Activated CD8-positive, alpha-beta memory T cell treated with anti-CD3 and anti-CD28 coated beads for 48 hours (primary cell): ENCODE measurements at regions not wholly inside any gene's neighbourhood (a gene's known extent, or its start where the extent isn't known, plus 50 kb on each side); places are given as distances from the start of the nearest gene placed in this dataset.

Source experiments
- DNase-seq, 3 experiments: peaks; one replicate each; pipeline ENCODE4 v3.0.0-alpha.2; 2020; ENCODE audit warnings: low read depth in 2 of 3, low spot score in 2 of 3

DNA sequence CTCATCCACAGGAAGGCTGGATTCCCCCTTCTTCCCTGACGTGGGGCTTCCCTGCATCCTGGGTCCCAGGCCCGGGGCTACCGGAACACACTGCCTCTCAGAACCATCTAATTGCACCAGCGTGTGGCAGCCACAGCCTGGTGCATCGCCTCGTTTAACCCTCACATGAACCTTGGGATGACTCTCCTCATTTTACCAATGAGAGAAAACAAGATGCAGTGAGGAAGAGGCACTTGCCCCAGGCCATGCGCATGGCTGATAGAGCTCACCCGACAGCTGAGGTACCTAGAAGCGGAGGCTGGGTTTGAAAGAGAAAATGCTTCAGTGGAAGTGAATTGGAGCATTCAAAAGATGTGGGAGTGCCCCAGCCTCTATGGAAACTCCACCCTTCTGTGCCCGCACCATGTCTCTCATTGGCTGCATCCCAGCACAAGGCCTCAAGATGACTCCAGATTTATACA lies 162.3 kb downstream of the KATNIP start:
- DNase-seq = no peak

GRCh38 chr16:27717726-27718125 lies 167.8 kb downstream of the KATNIP start:
- no peak for DNase-seq

DNA sequence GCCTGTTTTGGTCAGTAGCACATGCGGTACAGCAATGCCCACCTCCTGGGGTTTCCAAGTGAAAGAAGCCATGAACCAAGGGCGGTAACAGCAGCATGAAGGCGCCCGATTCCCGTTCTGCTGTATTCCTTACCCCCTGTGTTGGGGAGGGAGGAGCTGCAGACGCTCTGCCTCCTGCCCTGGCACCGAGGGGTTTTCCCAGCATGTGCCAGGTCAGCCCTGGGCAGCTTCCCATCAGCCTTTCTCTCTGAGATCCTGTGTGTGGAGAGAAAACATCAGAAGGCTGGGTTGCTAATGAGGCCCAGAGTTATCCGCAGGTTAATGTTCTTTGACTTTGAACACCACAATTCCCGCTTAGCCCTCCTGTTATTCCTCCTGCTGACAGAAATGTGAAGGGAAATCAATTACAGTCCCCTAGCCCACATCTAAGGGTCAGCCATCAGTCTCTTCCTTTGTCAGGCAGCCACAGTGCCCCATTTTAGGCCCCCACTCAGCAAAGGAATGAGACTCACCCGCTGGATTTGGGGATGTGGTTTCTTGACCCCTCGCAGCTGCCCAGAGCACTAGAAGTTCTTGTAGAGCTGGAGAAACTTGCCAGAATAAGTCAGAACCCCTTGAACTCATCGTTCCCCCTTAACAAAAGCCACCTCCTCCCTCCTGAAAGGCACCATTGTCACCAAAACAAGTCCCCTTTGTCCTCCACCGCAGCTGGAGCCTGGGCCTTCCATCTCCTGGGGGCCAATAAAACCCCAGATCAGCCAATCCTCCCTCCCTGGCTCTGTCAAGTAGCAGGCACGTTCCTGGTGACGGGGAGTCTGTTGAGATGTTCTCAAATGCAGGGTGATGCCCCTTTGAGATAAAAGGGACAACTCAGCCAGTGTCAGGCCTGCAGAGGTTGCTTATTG lies 168.5 kb downstream of the KATNIP start:
- no peak for DNase-seq

GRCh38 chr16:27719106-27719445 lies 169.1 kb downstream of the KATNIP start:
- no peak for DNase-seq

- no peak for DNase-seq
These were observed 171.0 kb downstream of the KATNIP start for GRCh38 chr16:27720731-27721530.

- no peak for DNase-seq
These were observed 171.7 kb downstream of the KATNIP start for GRCh38 chr16:27721531-27722181.

DNA sequence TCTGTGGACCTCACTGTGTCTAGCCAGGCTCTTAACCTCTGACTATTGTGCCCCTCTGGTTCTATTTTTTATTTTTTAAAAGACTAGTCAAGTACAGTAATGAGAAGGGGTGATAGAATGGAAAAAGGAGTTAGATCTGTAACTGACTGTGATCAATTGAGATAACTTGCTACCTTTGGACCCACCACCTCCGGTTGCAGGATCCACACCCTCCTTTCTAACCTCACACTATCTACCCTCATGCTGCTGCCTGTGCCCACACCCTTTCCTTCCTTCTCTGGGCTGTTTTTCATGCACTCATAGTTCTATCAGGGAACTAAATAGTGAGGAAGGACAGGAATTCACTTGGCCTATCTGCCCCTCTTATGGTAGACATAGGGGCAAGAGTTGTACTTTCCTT lies 172.3 kb downstream of the KATNIP start:
- DNase-seq = no peak

DNA sequence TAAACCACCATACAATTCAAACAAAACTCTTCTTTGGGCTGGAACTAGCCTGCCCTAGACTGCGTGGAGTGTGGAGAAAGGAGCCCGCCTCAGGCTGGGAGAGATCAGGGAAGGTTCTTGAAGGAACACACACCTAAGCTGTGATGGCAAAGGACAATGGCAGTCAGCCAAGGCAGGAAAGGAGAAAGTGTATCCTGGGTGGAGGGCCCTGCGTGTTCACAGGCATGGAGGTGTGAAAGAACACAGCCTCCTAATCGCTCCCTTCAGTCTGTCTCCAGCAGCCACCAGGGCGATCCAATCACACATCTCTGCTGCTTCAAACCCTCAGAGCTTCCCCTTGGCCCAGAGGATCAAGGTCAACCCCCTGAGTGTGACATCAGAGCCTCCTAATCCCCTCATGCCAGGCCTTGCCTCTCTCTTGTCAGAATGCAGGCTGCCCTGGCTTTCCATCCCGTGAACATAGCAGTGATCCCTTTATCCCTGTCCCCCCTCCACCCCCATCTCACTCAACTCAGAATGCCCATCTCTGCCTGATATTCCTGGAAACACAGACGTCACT lies 173.0 kb downstream of the KATNIP start:
- DNase-seq = no peak

- DNase-seq = no peak
These were observed 174.0 kb downstream of the KATNIP start for GRCh38 chr16:27723711-27724481.

DNA sequence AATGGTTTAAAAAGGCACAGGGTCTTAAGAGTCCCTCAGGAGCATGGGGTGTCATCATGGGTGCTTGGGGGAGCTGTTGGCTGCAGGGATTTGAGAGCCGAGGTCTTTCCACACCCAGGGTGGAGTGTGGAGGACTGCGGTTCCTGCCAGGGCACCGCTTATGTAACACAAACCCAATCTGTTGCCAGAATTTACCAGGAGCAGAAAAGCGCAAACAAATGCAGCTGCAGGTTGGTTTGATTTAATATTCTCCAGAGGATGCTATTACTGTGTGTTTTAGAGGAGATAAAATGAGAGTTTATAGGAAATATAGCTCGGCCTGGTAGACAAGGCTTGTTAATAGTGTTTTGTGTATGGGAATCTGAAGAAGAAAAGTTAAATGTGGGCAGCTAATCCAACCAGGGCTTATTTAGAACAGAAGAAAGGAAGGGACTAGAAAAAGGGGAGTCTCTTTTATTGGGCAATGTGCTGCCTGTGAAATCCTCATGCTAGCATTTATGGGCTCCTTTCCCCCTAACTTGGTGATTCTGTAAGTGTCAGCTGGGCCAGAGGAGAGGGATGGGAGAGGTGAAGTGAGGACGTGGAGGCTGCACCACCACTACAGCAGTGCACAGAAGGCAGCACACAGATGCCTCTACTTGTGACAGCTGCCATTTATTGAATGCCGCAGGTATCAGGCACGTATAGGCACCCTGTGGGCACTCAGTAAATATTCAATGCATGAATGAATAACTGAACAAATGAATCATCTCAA lies 174.7 kb downstream of the KATNIP start:
- no peak for DNase-seq

DNA sequence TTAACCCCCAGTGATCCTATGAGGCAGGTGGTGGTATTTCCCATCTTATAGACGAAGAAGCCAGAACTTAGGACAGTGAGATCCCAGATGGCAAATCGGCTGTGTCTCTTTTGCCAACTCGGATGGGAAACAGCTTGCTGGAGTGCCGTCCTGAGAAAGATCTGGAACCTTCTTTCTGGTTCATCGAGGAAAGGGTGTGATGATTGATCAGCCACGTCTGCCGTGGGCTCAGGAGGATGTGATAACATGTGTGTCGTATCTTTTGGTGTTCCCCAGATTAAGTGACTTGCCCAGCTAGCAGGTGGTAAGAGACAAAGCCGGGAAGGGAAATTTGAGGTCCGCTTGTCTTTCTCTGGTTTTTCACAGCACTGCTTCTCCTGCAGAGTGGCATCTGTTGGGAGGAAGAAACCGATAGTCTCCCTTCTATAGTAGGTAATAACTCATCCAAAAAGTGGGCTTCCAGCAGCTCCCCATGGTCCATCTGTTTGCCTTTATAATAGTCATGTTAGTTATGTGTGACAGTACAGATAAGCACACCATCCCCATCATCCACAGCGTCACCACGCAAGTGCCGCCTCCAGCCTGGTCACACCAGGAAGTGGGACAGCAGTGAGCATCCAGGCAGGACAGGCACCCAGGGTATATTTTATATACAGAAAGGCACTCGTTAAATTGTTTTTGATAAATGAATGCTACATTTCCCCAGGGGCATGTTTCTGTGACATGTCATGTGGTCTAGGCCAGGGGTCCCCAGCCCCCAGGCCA lies 175.5 kb downstream of the KATNIP start:
- DNase-seq = no peak

DNA sequence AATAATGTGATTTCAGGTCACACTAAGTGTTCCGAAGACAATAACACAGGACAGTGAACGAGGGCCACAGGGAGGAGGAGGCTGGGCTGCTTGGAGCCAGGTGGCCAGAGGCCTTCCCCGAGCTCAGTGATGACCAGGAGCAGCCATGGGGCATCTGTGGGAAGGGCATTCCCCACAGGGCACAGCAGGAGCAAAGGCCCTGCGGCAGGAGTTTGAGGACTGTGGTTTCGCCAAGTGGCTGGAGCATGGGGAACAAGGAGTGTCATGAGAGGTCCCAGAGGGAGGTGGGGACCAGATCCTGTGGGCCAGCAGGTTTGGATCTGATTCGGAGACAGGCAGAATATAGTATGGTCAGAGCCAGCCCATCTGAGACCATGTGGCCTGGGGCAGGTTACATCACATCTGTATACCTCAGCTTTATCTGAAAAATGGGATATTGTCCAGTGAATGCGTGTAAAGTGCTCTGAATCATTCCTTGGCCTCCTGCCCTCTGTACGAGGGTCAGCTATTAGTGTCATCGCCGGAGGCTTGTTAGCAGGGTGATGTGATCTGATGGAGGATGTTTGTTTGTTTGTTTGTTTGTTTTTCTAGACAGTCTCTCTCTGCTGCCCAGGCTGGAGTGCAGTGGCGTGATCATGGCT lies 176.8 kb downstream of the KATNIP start:
- DNase-seq = no peak

- DNase-seq = no peak
These were observed 178.0 kb downstream of the KATNIP start for GRCh38 chr16:27727941-27728340.

DNA sequence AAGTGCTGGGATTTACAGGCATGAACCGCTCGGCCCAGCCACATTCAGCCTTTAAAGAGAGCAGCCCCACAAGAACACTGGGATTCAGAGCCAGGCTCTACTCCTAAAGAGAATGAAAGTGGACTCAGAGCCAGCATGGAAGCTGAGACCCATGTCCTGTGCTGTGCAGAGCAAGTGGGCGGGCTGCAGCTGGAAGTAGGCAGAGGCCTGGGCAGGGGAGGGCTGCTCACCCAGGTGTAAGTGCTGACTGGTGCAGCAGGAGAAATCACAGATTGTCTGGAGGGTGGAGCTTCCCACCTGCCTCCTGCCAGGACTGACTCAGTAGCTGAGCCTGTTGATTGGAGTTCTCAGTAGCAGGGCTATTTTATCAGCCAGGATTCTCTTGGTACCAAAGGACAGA lies 178.7 kb downstream of the KATNIP start:
- no peak for DNase-seq

DNA sequence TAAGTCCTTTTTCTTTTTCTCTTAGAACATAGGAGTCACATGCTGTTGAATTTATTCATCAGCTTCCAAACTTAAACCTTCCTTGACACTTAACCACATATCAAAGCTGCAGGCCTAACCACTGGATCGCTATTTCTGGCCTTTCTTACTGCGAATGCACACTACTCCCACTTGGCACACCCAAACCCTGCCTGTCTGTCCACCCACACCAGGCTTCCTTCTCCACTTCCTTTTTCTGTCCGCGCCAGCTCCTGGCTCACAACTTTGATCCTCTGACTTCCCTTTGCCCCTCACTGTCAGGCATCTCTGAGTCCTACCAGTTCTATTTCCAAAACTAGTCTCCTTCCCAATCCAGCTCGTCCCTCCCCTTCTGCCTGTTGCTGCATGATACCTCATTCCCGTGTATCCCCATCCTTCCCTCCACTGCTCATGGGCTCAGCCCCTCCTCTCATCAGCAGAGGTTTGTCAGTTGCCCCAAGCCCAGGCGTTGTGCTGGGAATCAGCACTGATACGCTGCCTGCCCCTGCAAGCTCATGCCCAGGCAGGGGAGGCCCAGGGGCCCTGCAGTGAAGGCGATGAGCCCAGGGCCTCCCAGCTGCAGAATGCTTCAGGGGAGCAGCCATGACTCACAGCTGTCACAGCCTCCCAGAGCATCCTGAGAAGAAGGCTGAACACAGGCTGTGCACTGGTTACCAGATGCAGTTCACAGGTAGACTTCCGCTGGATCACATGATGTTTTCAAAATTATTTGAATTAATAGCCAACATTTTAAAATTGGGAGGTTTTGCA lies 179.8 kb downstream of the KATNIP start:
- DNase-seq = no peak

DNA sequence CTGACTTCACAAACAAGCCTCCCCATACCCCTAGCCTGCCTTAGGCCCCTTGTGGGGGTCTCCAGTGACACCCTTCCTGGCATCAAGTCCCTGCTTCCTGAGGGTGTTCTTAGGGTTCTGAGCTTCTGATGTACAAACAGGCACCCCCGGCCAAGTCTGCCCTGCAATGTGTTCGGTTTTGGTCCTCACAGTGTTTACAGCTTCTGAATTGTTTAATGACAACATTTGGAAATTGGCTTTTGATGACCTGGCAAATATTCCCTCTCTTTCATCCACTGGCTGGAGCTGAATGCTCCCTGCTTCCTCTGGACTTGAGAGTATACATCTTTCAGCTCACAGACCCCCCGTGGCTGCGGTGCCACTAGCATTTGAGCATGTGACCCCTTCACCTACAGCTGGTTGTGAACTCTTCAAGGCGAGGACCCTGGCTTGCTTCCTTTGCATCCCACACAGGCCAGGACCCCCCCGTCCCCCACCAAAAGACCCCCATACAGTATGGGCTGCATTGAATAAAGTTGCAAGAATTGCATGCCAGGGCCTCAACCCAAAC lies 180.8 kb downstream of the KATNIP start:
- DNase-seq = no peak

DNA sequence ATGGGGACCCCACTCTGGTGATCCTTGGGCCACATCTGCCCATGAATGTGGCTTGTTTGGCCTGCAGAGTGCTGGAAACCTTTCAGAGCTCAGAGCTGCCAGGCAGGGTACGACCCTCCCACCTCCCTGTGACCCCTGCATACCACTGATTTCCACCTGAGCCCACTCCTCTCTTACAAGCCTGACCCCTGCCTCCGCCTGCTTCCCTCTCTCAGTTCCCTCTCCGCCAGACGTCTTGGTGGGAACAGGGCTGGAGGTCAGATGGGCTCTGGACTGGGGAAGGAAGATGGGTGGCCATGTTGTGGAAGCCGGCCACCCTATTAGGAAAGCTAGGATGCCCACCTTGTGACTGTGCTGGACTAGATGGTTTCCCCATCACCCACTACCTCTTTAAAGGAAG lies 185.1 kb downstream of the KATNIP start:
- DNase-seq = no peak

GRCh38 chr16:27736431-27736830 lies 186.5 kb downstream of the KATNIP start:
- DNase-seq = no peak
